Kidney epithelial cell (primary cell): ENCODE measurements at regions not wholly inside any gene's neighbourhood (a gene's known extent, or its start where the extent isn't known, plus 50 kb on each side); places are given as distances from the start of the nearest gene placed in this dataset.
"Not testable (repeated sequence)": the region's sequence is repeated elsewhere in the genome, so short reads cannot be mapped to it uniquely, and the experiment has no call there.

Experiments used
- DNase-seq: peaks from one replicate; pipeline ENCODE4 v3.0.0-alpha.2; 2010; ENCODE audit warnings: low read depth
- H3K27me3 ChIP-seq: 2 replicates; pipeline ENCODE4 v1.6.0; 2011; ENCODE audit warnings: low read length; ENCODE audit not compliant: control insufficient read depth, insufficient read depth
- H3K36me3 ChIP-seq: 2 replicates; pipeline ENCODE4 v1.5.1; 2011; ENCODE audit warnings: low read length; ENCODE audit not compliant: control insufficient read depth, insufficient read depth
- H3K4me3 ChIP-seq: 2 replicates; pipeline ENCODE4 v1.5.1; 2011; ENCODE audit warnings: low read depth, mild to moderate bottlenecking, control low read depth, low read length
- CTCF ChIP-seq: IDR thresholded peaks from 2 replicates; pipeline ENCODE4 v1.5.1; 2011; ENCODE audit warnings: mild to moderate bottlenecking, moderate library complexity, low read length, control low read depth, inconsistent platforms; ENCODE audit not compliant: insufficient read depth, poor library complexity, severe bottlenecking

DNA sequence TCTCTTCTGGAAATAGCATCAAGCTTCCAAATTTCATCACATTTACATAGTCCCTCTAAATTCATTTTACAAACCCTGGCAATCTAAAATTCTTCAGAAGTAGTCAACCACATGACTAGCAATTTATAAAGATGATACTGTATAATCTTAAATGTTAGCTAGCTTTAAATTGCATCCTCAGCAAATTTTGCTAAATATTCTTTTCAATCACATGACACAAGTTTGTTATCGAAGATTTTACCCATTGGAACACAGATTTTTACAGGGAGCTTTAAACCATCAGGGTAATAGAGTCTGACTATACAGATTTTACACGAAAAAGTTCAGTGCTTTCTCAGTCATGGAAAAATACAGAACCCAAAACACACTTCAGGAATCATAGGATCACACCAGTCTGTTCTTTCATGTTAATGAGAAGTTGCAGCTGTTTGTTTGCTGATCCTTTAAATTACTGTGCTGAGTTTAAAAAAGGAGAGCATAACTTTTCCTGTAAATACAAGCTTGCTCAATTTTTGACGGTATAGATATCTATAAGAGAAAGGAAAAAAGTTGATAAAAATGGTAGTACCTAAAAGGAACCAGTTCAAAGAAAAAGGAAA lies 445.8 kb upstream of the ADGRB3 start:
- no peak for DNase-seq
- no peak for TF ChIP-seq CTCF
- H3K4me3 ChIP-seq: no peak overlapping the region
- no peaks in the 10 kb centered on the region for H3K27me3 ChIP-seq
- H3K36me3 ChIP-seq: no peaks in the 10 kb centered on the region

DNA sequence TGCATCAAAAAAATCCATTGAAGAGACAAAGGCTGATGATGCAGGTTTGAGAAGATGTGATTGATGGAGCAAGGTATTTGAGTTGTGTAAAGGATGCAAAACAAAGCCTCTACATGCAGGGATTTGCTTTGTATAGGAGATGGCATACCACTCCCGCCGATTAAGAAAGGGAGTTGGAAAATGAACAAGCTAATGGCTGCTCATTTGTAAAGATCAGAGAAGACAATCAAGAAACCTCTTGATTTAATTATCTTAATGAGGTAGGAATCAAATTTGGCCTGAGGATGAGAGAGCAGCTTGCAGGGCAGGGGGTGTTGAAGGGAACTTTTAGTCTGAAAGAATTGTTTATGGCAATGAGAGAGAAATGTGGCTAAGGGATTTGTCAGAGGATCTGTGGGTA lies 448.2 kb upstream of the ADGRB3 start:
- TF ChIP-seq CTCF: no peak
- Histone ChIP-seq H3K36me3 (no peaks in the 10 kb centered on the region), H3K27me3 (no peaks in the 10 kb centered on the region), H3K4me3 (no peak overlapping the region)
- no peak for DNase-seq

DNA sequence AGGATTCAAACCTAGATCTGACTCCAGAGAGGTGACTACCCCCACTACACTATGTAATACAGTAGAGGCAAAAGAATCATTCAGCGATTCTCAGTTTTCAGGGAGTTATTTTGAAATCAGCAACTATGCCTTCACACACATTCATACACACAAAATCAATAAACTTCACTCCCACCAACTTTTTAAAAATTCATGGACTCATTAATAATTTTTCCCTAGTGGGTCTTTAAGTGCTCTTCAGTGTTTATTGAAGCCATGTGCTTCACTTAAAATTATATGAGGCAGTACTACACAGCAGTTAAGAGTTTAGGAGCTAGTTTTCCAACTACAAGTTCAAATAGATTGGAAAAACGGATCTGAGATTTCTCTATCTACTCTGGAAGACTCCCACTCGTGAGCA lies 452.7 kb upstream of the ADGRB3 start:
- no peaks in the 10 kb centered on the region for H3K27me3 ChIP-seq
- DNase-seq: no peak
- H3K36me3 ChIP-seq: no peaks in the 10 kb centered on the region
- no peak for TF ChIP-seq CTCF
- H3K4me3 ChIP-seq: no peak overlapping the region

DNA sequence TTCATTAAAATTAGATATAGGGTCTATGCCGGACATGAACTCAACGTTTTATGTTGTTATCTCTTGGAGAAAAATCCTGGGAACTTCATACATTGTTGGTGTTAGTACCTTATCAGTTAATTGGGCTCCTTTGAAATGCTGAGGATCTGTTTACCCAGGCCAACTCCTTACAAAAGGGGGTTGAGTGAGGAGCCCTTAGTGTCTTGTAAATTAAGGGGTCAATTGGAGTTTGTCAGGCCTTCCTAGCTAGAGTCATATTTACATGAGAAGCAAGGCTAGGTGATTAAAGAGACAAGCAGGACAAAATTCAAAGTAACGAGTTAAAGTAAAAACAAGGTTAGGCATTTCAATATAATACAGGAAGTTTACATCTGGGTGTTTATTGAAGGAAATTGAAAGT lies 454.1 kb upstream of the ADGRB3 start:
- not testable (repeated sequence) for H3K27me3 ChIP-seq, H3K36me3 ChIP-seq, H3K4me3 ChIP-seq, DNase-seq

DNA sequence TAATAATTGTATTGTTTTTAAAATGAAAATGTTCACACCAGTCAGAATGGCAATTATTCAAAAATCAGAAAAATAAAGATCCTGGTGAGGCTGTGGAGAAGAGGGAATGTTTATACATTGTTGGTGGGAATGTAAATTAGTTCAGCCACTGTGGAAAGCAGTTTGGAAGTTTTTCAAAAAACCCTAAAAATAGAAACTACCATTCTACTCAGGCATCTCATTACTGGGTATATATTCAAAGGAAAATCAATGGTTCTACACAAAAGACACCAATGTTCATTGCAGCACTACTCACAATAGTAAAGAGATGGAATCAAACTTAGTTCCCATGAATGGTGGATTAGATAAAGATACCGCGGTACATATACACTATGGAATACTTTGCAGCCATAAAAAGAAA lies 461.5 kb upstream of the ADGRB3 start:
- no peak for DNase-seq
- H3K36me3 ChIP-seq: no peaks in the 10 kb centered on the region
- H3K27me3 ChIP-seq: no peaks in the 10 kb centered on the region
- no peak for TF ChIP-seq CTCF
- H3K4me3 ChIP-seq: no peak overlapping the region

DNA sequence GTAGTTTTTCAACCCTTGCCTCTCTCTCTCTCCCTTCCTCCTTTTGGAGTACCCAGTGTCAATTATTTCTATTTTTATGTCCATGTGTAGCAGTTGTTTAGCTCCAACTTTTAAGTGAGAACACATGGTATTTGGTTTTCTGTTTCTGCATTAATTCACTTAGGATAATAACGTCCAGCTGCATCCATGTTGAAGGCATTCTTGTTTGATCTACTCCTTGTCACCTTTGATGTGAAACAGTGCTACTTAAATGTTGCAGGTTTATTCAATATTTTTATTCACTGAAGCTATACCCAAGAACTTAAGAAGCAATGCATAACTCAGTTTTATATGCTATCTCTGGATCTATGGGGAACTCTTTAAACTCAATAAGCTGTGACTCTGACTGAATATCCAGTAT lies 465.2 kb upstream of the ADGRB3 start:
- H3K27me3 ChIP-seq: no peaks in the 10 kb centered on the region
- TF ChIP-seq CTCF: no peak
- no peak for DNase-seq
- H3K36me3 ChIP-seq: no peaks in the 10 kb centered on the region
- H3K4me3 ChIP-seq: no peak overlapping the region
